ENCODE measurements at regions not wholly inside any gene's neighbourhood (a gene's known extent, or its start where the extent isn't known, plus 50 kb on each side); places are given as distances from the start of the nearest gene placed in this dataset.
A peak's percentile ranks its signal among the peaks of the same experiment; 100 is the strongest.

DNA sequence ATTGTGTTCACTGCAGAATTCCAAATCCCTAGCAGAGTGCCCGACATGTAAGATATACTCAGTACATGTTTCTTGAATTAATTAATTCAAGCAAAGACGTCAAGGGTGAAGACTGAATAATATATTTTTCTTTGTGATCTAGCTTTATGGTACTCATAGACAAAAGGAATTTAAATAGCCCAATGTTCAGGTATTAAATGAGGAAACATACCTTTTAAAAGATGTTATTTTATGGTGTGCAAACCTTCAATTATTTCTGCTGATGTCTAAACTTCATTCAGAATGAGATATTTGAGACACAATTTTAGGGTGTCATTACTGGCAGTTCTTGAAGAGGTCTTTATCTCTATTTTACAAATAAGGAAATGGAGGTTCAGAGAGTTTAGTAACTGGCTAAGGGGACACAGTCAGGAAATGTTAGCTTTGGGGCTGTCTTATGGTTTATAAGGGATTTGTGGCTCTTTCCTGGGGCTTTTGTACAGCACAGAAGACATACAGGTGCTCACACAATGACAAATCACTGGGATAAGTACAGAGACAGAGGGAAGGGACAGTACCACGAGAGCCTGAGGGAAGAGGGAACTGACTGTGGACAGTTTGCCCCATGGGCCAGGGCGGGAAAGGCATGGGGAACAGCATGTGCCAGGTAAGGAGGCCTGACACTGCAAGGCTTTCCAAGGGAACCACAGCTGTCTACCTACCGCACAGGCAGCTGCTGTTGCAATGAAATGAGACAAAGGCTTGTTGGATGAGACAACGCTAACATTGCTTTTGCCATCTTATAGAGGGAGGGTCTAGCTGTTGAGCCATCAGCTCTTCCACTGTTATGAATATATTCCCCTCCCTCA lies 155.3 kb downstream of the DDX1 start:
- DNase-seq (ENCODE audit: insufficient read length, low spot score), result no peak
- FAIRE-seq, result no peak
- no peak for TF ChIP-seq POU2F2 (IDR thresholded peaks at IDR 0.05; ENCODE audit: low read depth, low read length)
- TF ChIP-seq SPI1 (IDR thresholded peaks at IDR 0.05; ENCODE audit: low read depth, low read length), result no peak
- TF ChIP-seq POLR2AphosphoS5 (IDR thresholded peaks at IDR 0.05; ENCODE audit: low read depth, low read length), result no peak
- TF ChIP-seq PAX5 (IDR thresholded peaks at IDR 0.05; ENCODE audit: insufficient read depth, low read length, severe bottlenecking), result no peak
- TF ChIP-seq POLR2A (IDR thresholded peaks at IDR 0.05; ENCODE audit: low read depth, low read length), result no peak
- TF ChIP-seq TAF1 (IDR thresholded peaks at IDR 0.05; ENCODE audit: low read depth, low read length), result no peak

GRCh38 chr2:15747603-15748471 lies 156.2 kb downstream of the DDX1 start:
- FAIRE-seq (no peak), DNase-seq (ENCODE audit: insufficient read length, low spot score) (no peak)

GRCh38 chr2:15748736-15749323 lies 157.2 kb downstream of the DDX1 start:
- no peak for TF ChIP-seq POLR2A (IDR thresholded peaks at IDR 0.05; ENCODE audit: low read depth, low read length)
- TF ChIP-seq POLR2AphosphoS5 (IDR thresholded peaks at IDR 0.05; ENCODE audit: low read depth, low read length), result no peak
- no peak for TF ChIP-seq POU2F2 (IDR thresholded peaks at IDR 0.05; ENCODE audit: low read depth, low read length)
- no peak for TF ChIP-seq PAX5 (IDR thresholded peaks at IDR 0.05; ENCODE audit: insufficient read depth, low read length, severe bottlenecking)
- TF ChIP-seq TAF1 (IDR thresholded peaks at IDR 0.05; ENCODE audit: low read depth, low read length), result no peak
- no peak for TF ChIP-seq SPI1 (IDR thresholded peaks at IDR 0.05; ENCODE audit: low read depth, low read length)
- FAIRE-seq, result no peak
- DNase-seq (ENCODE audit: insufficient read length, low spot score), result peak; percentile 41

More at GRCh38 chr2:15747603-15748471, 156.2 kb downstream of the DDX1 start:
- TF ChIP-seq POLR2A (IDR thresholded peaks at IDR 0.05; ENCODE audit: low read depth, low read length), result no peak

GRCh38 chr2:15749460-15750432 lies 158.1 kb downstream of the DDX1 start:
- DNase-seq (ENCODE audit: insufficient read length, low spot score), result no peak
- TF ChIP-seq TAF1 (IDR thresholded peaks at IDR 0.05; ENCODE audit: low read depth, low read length) (no peak), PAX5 (IDR thresholded peaks at IDR 0.05; ENCODE audit: insufficient read depth, low read length, severe bottlenecking) (no peak), POLR2AphosphoS5 (IDR thresholded peaks at IDR 0.05; ENCODE audit: low read depth, low read length) (no peak), POLR2A (IDR thresholded peaks at IDR 0.05; ENCODE audit: low read depth, low read length) (no peak), POU2F2 (IDR thresholded peaks at IDR 0.05; ENCODE audit: low read depth, low read length) (no peak)

DNA sequence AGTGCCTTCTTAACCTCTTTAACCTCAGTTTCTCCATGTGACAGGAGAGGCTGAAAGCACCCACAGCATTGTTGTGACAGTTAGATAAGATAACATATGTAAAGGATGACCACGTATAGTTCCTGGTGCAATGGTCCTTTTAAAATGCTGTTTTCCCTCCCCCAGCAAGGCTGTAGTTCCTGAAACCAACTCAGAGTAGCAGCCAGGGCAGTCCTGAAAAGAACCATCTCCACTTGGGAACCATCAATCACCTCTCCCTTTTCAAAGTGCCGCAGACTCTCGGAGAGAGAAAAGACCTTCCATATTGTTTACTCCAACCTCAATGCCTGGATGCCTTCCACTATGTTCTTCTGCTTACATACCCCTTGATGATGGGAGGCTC lies 158.8 kb downstream of the DDX1 start:
- DNase-seq (ENCODE audit: insufficient read length, low spot score), result no peak
- TF ChIP-seq POLR2AphosphoS5 (IDR thresholded peaks at IDR 0.05; ENCODE audit: low read depth, low read length), result no peak
- TF ChIP-seq POU2F2 (IDR thresholded peaks at IDR 0.05; ENCODE audit: low read depth, low read length), result no peak
- TF ChIP-seq POLR2A (IDR thresholded peaks at IDR 0.05; ENCODE audit: low read depth, low read length), result no peak
- no peak for TF ChIP-seq TAF1 (IDR thresholded peaks at IDR 0.05; ENCODE audit: low read depth, low read length)
- TF ChIP-seq SPI1 (IDR thresholded peaks at IDR 0.05; ENCODE audit: low read depth, low read length), result no peak
- TF ChIP-seq PAX5 (IDR thresholded peaks at IDR 0.05; ENCODE audit: insufficient read depth, low read length, severe bottlenecking), result no peak
- FAIRE-seq, result no peak

More at GRCh38 chr2:15749460-15750432, 158.1 kb downstream of the DDX1 start:
- no peak for FAIRE-seq

DNA sequence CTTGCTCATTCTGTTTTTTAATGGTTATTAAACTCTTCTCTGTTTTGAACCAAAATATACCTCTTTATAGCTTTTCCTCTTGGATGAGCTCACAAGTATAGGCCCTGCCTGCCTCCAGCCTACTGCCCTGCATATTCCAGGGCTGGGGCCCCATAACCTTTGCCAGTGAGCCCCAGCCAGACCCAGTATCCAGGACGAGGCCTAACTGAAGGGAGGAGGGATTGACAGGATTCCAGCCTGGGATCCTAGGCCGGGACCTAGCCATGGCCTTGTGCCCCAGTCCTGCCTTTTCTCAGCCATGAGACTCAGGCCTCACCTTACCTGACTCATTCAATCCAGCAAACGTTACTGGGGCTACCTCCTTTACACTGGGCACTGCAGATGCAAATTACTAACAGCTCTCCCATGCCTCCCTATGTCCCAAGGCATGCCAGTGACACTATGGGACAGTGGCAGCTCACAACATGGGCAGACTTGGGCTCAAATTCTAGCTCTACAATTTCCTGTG lies 159.2 kb downstream of the DDX1 start:
- DNase-seq (ENCODE audit: insufficient read length, low spot score) (no peak), FAIRE-seq (no peak)
- TF ChIP-seq PAX5 (IDR thresholded peaks at IDR 0.05; ENCODE audit: insufficient read depth, low read length, severe bottlenecking) (no peak), TAF1 (IDR thresholded peaks at IDR 0.05; ENCODE audit: low read depth, low read length) (no peak), POLR2AphosphoS5 (IDR thresholded peaks at IDR 0.05; ENCODE audit: low read depth, low read length) (no peak), POLR2A (IDR thresholded peaks at IDR 0.05; ENCODE audit: low read depth, low read length) (no peak), SPI1 (IDR thresholded peaks at IDR 0.05; ENCODE audit: low read depth, low read length) (no peak), POU2F2 (IDR thresholded peaks at IDR 0.05; ENCODE audit: low read depth, low read length) (no peak)

DNA sequence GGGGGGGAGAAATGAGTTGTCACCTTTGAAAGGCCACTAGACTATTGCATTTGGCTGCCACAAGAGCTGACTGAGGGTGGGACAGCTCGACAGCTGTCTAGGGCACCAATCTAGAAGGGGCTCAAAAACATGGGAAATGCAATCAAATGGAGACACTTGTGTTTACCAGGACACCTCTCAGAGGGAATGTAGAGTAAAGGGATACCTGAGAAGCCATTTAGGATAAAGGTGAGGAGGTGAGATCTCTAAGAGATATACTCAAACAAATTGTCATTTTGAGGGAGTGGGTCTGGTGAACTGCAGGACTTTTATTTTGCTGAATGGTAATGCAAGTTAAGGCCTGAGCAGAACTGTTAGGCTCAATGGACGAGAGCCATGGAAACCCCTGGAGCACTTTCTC lies 159.8 kb downstream of the DDX1 start:
- no peak for TF ChIP-seq PAX5 (IDR thresholded peaks at IDR 0.05; ENCODE audit: insufficient read depth, low read length, severe bottlenecking)
- TF ChIP-seq POLR2A (IDR thresholded peaks at IDR 0.05; ENCODE audit: low read depth, low read length), result no peak
- no peak for TF ChIP-seq POLR2AphosphoS5 (IDR thresholded peaks at IDR 0.05; ENCODE audit: low read depth, low read length)
- TF ChIP-seq SPI1 (IDR thresholded peaks at IDR 0.05; ENCODE audit: low read depth, low read length), result no peak
- TF ChIP-seq POU2F2 (IDR thresholded peaks at IDR 0.05; ENCODE audit: low read depth, low read length), result no peak
- no peak for TF ChIP-seq TAF1 (IDR thresholded peaks at IDR 0.05; ENCODE audit: low read depth, low read length)
- FAIRE-seq (no peak), DNase-seq (ENCODE audit: insufficient read length, low spot score) (no peak)

GRCh38 chr2:15752552-15753232 lies 161.0 kb downstream of the DDX1 start:
- DNase-seq (ENCODE audit: insufficient read length, low spot score), result no peak
- FAIRE-seq, result no peak
- TF ChIP-seq TAF1 (IDR thresholded peaks at IDR 0.05; ENCODE audit: low read depth, low read length), result no peak
- TF ChIP-seq POLR2A (IDR thresholded peaks at IDR 0.05; ENCODE audit: low read depth, low read length), result no peak
- TF ChIP-seq PAX5 (IDR thresholded peaks at IDR 0.05; ENCODE audit: insufficient read depth, low read length, severe bottlenecking), result no peak
- TF ChIP-seq POU2F2 (IDR thresholded peaks at IDR 0.05; ENCODE audit: low read depth, low read length), result no peak
- TF ChIP-seq POLR2AphosphoS5 (IDR thresholded peaks at IDR 0.05; ENCODE audit: low read depth, low read length), result no peak
- no peak for TF ChIP-seq SPI1 (IDR thresholded peaks at IDR 0.05; ENCODE audit: low read depth, low read length)
